Stomach (tissue), 8 donors: ENCODE measurements at regions not wholly inside any gene's neighbourhood (a gene's known extent, or its start where the extent isn't known, plus 50 kb on each side); places are given as distances from the start of the nearest gene placed in this dataset.

Experiments
- DNase-seq, 2 donors: peaks; one replicate each; pipeline versions ENCODE4 v3.0.0 to v3.0.0-alpha.2; 2013 to 2019
- H3K27ac ChIP-seq, 5 donors: fragments of 200-600 bp in 4 of 5; sonication (generic) in 4 of 5; one replicate each; pipeline ENCODE4 v1.5.1; 2013 to 2019; ENCODE audit warnings: mild to moderate bottlenecking in 1 of 5, moderate library complexity in 1 of 5
- H3K27me3 ChIP-seq, 3 donors: fragments of 200-600 bp; sonication (generic); one replicate each; pipeline ENCODE4 v1.5.1; 2017 to 2019; ENCODE audit warnings: mixed run types in 1 of 3
- H3K36me3 ChIP-seq, 4 donors: fragments of 200-600 bp; sonication (generic); 1 replicate in 3 of 4; 2 replicates in 1 of 4; pipeline ENCODE4 v1.5.1; 2016 to 2019
- H3K4me1 ChIP-seq, 4 donors: fragments of 200-600 bp; sonication (generic); one replicate each; pipeline ENCODE4 v1.5.1; 2016 to 2019
- H3K4me3 ChIP-seq, 4 donors: fragments of 200-600 bp; sonication (generic) in 3 of 4; one replicate each; pipeline ENCODE4 v1.5.1; 2016 to 2019; ENCODE audit warnings: mild to moderate bottlenecking in 1 of 4
- H3K9me3 ChIP-seq, 4 donors: fragments of 200-600 bp; sonication (generic); one replicate each; pipeline ENCODE4 v1.5.1; 2016 to 2019
- EP300 ChIP-seq: sonication (generic); formaldehyde crosslinking; IDR thresholded peaks from one replicate; pipeline ENCODE4 v1.6.1; 2017; ENCODE audit warnings: antibody characterized with exemption
- POLR2A ChIP-seq, 4 donors: fragments of 450-650 bp; IDR thresholded peaks; one replicate each; pipeline ENCODE4 v1.6.1; 2016; ENCODE audit warnings: antibody characterized with exemption in 4 of 4, control low read depth in 2 of 4, mild to moderate bottlenecking in 1 of 4, moderate library complexity in 1 of 4
- POLR2AphosphoS5 ChIP-seq, 3 donors: sonication (generic); formaldehyde crosslinking; IDR thresholded peaks; one replicate each; pipeline ENCODE4 v1.6.1; 2016; ENCODE audit warnings: antibody characterized with exemption in 3 of 3
- WGBS, 5 donors: extraction: QIAGEN DNeasy Blood & Tissue Kit in 3 of 5; methylation state at CpG; one replicate each; pipeline versions ENCODE4 v1.1.5 to v1.1.7; 2013 to 2018; 5-methylcytosine and 5-hydroxymethylcytosine counted together
- intact Hi-C: fragments of 100-400 bp; cut with DNase I; formaldehyde crosslinking; loops from one replicate; pipeline ENCODE4 v1.15.1; 2023; ENCODE audit warnings: low total_unique reads
- TF ChIP-seq, protein P1 (sequence below), 7 experiments: fragments of 450-650 bp in 4 of 7; fragments of 200-600 bp in 3 of 7; sonication (generic) in 3 of 7; IDR thresholded peaks; one replicate each; pipeline ENCODE4 v1.5.1; 2016 to 2019; ENCODE audit warnings: antibody characterized with exemption in 7 of 7, control low read depth in 2 of 7, mild to moderate bottlenecking in 1 of 7
- donor health status: healthy with polysubstance abuse.
- donor health status: Bipolar disorder and iron deficiency.
- donor health status: healthy.

DNA sequence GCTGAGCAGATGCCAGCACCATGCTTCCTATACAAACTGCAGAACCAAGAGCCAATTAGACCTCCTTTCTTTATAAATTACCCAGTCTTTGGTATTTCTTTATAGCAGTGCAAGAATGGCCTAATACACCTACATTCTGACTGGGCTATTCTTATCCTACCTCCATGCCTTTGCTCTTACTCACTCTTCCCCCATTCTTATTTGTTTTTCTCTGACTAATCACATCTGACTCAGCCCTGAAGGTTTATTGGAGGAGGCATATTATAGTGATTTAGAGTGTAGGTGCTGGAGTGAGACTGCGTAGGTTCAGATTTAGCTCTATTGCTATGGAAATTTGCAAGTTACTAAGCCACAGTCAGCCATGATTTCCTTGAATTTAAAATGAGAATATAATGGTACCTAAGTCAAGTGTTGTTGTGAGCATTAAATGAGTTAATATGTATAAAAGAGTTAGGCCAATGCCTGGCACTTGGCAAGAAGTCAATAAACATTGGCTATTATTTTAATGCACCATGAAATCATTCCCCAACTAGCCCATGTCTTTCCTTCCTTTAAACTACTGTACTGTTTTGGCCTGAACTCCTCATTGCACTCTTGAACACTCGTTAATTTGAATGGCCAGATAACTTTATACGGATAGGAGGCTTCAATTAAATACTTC, 531.2 kb upstream of the ZNF608 start:
- intact Hi-C loops, result no loop called here
- WGBS, 5 donors, result 87 to 93% (median 88%) methylated on average over 3 of the region's 3 CpGs
- H3K36me3 ChIP-seq, result no peaks in the 10 kb centered on the region
- H3K9me3 ChIP-seq, result no peaks in the 10 kb centered on the region
- no peaks in the 10 kb centered on the region for H3K27me3 ChIP-seq
- no peak overlapping the region for H3K4me3 ChIP-seq
- H3K27ac ChIP-seq, result no peak overlapping the region
- H3K4me1 ChIP-seq, result no peaks in the 10 kb centered on the region
- TF ChIP-seq, protein P1, sequence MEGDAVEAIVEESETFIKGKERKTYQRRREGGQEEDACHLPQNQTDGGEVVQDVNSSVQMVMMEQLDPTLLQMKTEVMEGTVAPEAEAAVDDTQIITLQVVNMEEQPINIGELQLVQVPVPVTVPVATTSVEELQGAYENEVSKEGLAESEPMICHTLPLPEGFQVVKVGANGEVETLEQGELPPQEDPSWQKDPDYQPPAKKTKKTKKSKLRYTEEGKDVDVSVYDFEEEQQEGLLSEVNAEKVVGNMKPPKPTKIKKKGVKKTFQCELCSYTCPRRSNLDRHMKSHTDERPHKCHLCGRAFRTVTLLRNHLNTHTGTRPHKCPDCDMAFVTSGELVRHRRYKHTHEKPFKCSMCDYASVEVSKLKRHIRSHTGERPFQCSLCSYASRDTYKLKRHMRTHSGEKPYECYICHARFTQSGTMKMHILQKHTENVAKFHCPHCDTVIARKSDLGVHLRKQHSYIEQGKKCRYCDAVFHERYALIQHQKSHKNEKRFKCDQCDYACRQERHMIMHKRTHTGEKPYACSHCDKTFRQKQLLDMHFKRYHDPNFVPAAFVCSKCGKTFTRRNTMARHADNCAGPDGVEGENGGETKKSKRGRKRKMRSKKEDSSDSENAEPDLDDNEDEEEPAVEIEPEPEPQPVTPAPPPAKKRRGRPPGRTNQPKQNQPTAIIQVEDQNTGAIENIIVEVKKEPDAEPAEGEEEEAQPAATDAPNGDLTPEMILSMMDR (IDR thresholded peaks at IDR 0.05), result no peak
- TF ChIP-seq POLR2A (IDR thresholded peaks at IDR 0.05) (no peak), POLR2AphosphoS5 (IDR thresholded peaks at IDR 0.05) (no peak), EP300 (no peak)
- peak in 1 of 2 donors; percentile 28 for DNase-seq

DNA sequence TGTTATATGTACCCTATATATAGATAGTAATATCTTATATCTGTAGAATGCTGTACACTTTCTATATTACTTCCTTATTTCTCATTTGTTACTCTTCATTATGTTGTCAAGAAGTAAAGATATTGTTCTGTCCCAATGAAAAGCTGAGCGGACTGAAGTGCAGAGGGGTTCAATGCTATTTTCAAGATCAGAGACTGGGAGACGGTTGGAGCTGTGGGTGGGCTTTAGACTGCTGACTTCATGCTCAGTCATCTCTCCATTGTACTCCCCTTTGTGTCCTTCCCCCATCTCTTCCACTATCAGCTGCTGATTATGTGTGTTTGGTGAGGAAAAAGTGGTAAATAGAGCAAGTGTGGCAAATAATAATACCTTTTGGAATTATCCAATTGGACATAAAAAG, 532.3 kb upstream of the ZNF608 start:
- no peak overlapping the region for H3K27ac ChIP-seq
- H3K27me3 ChIP-seq, result no peaks in the 10 kb centered on the region
- intact Hi-C loops, result no loop called here
- TF ChIP-seq, protein P1 (IDR thresholded peaks at IDR 0.05), result no peak
- TF ChIP-seq POLR2AphosphoS5 (IDR thresholded peaks at IDR 0.05), result no peak
- TF ChIP-seq POLR2A (IDR thresholded peaks at IDR 0.05), result no peak
- no peak for TF ChIP-seq EP300
- H3K9me3 ChIP-seq, result no peaks in the 10 kb centered on the region
- no peak for DNase-seq
- H3K4me1 ChIP-seq, result no peaks in the 10 kb centered on the region
- no peak overlapping the region for H3K4me3 ChIP-seq
- H3K36me3 ChIP-seq, result no peaks in the 10 kb centered on the region
- 88 to 98% (median 92%) methylated on average over 2 of the region's 2 CpGs for WGBS, 5 donors

DNA sequence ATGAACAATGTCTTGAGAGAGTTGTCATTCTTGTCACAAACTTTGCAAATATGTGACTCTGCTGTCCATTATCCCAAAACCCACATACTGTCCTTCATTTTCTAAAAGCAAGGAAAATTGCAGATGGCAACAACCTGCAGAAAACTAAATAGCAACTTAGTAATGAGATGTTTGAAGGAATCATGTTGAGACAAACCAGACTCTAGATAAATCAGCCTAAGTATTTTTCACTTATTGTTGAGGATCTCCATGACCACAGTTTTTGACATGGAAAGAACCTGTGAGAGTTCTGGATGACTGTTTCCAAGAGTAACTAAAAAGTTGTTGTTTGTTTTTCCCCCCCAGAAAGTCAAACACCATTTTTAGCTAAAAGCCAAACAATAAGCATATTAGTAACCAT, 535.2 kb upstream of the ZNF608 start:
- Histone ChIP-seq H3K4me3 (no peak overlapping the region), H3K27me3 (no peaks in the 10 kb centered on the region), H3K36me3 (no peaks in the 10 kb centered on the region), H3K4me1 (no peaks in the 10 kb centered on the region), H3K9me3 (no peaks in the 10 kb centered on the region), H3K27ac (no peak overlapping the region)
- DNase-seq, result no peak
- TF ChIP-seq EP300, result no peak
- TF ChIP-seq POLR2AphosphoS5 (IDR thresholded peaks at IDR 0.05), result no peak
- no peak for TF ChIP-seq POLR2A (IDR thresholded peaks at IDR 0.05)
- TF ChIP-seq, protein P1 (IDR thresholded peaks at IDR 0.05), result no peak
- intact Hi-C loops, result no loop called here

DNA sequence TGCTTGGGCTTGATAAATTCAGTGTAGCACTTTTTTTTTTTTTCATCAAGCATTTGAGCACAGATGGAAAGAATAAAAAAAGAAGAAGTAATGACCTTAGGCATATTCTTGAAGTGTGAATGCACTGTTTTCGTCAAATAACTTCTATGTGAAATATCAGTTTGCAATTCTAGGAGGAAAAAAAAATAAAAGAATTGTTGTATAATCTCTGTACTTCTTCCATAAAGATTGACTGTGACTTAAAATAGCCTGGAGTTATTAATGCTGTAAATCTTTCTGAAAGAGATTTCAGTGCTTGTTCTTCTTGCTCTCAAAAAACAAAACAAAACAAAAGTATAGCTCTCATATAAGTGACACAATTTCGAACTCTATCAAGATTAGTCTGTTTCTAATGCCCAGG, 536.9 kb upstream of the ZNF608 start:
- Histone ChIP-seq H3K27me3 (no peaks in the 10 kb centered on the region), H3K27ac (no peak overlapping the region), H3K9me3 (no peaks in the 10 kb centered on the region), H3K4me1 (no peaks in the 10 kb centered on the region), H3K36me3 (no peaks in the 10 kb centered on the region), H3K4me3 (no peak overlapping the region)
- 76 to 84% (median 83%) methylated on average over 2 of the region's 2 CpGs for WGBS, 5 donors
- intact Hi-C loops, result no loop called here
- no peak for TF ChIP-seq POLR2A (IDR thresholded peaks at IDR 0.05)
- no peak for TF ChIP-seq EP300
- no peak for TF ChIP-seq POLR2AphosphoS5 (IDR thresholded peaks at IDR 0.05)
- TF ChIP-seq, protein P1 (IDR thresholded peaks at IDR 0.05), result no peak
- DNase-seq, result no peak
